GM19463 (cell line): ENCODE measurements at regions not wholly inside any gene's neighbourhood (a gene's known extent, or its start where the extent isn't known, plus 50 kb on each side); places are given as distances from the start of the nearest gene placed in this dataset.
"Not testable (repeated sequence)": the region's sequence is repeated elsewhere in the genome, so short reads cannot be mapped to it uniquely, and the experiment has no call there.

ENCODE experiments used
- ATAC-seq: cut with Tn5 transposase; IDR thresholded peaks from one replicate; pipeline ENCODE4 v1.9.1; 2021; ENCODE audit warnings: mild to moderate bottlenecking, moderate library complexity; ENCODE audit not compliant: unreplicated experiment

- no peak for ATAC-seq
Measured at GRCh38 chr4:11817088-11817487, 388.4 kb upstream of the HS3ST1 start.

DNA sequence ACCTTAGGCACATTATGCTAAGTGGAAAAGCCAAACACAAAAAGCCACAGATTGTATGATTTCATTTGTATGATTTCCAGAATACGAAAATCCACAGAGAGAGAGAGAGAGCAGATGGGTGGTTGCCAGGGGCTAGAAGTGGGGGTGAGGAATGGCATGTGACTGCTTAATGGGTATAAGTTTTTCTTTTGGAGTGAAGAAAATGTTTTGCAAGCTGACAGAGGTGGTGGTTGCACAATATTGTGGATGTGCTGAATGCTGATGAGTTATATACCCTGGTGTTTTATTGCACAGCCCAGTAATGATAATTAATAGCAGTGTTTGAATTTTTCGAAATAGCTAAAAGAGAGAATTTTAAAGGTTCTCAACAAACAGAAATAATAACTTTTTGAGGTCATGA lies 386.1 kb upstream of the HS3ST1 start:
- ATAC-seq, result no peak

GRCh38 chr4:11813951-11814446 lies 385.3 kb upstream of the HS3ST1 start:
- ATAC-seq, result no peak

DNA sequence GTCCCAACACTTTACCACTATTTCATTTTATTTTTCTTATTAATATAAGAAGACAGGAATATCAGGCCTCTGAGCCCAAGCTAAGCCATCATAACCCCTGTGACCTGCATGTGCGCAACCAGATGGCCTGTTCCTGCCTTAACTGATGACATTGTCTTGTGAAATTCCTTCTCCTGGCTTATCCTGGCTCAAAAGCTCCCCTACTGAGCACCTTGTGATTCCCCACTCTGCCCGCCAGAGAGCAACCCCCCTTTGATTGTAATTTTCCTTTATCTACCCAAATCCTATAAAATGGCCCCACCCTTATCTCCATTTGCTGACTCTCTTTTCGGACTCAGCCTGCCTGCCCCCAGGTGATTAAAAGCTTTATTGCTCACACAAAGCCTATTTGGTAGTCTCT lies 382.8 kb upstream of the HS3ST1 start:
- ATAC-seq, result not testable (repeated sequence)

GRCh38 chr4:11805842-11806241 lies 377.1 kb upstream of the HS3ST1 start:
- ATAC-seq, result no peak

DNA sequence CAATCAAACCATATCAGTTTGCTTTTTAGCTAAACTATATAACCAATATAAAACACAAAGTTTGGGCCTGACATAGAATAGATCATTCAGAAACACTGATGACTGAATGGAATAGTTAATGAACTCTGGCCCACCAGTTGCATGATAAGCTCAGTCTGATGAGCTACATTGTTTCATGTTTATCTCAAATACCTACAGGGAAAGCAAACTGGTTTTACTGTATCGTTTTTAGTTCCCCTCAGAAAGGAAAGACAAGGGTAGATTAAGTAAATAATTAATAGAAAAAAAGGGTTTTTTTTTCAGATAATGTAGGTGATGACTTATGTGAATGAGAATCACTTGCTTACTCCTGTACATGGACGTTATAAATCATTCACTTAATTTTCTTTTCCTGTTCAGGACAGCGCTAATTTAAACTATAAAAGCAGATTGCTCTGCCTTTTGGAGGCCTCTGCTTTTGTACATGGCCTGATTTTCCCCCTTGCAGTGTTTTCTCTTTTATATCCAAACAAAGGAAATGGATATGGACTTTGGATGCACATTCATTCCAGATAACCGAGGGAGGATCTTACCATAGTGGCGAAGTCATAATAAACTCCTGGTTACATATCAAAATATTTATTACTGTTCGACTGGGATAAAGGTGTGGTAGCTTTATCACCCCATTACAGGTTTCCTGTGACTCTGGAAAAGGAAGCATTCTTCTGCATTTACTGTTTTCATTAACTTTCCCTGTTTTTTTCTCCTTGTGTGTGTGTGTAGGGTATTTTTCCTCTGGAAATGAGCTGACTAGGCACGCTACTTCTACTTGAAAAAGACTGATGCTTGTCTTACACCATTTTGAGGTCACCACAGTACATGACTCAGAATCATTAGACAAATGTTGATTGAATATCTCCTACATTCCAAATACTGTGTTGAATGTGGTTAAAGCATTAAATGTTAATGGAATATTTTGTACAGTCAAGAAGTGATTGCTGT lies 373.1 kb upstream of the HS3ST1 start:
- no peak for ATAC-seq

DNA sequence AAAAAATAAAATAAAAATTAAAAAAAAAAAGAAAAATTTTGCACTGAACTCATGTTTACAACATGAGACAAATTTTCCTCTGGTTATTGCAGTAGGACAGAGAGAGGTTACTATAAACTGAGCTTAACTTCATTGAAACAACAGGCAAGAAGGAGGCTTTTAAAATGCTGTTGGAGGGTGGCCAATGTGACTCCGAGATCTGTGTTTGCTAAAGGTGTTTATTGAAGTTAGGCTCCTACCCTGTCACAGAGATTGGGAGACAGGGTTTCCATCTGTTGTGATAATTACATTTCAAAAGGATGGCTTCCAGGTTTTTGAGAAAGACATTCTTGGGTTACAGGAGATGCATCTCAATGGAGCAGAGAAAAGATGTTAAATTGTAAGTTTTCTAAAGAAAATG lies 370.5 kb upstream of the HS3ST1 start:
- no peak for ATAC-seq

- ATAC-seq, result no peak
Measured at GRCh38 chr4:11791797-11792196, 363.1 kb upstream of the HS3ST1 start.

- no peak for ATAC-seq
Measured at GRCh38 chr4:11790230-11790629, 361.5 kb upstream of the HS3ST1 start.

DNA sequence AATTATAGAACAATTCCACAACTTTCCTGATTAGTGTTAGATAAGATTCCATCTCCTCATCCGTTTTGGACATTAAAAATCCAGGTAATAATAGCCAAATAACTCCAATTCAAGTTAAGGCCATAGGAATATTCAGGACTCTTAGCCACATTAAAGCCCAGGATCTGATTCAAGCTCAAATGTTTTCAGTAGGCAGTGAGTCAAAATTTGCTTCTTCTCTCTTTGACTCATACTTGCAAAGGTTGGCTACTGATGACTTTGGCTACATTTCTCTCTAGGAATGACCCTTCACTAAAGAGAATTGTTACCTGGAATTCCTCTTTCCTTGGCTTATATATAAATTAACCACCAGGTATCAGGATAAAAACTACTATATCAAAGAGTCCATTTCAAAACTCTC lies 354.9 kb upstream of the HS3ST1 start:
- ATAC-seq, result no peak

DNA sequence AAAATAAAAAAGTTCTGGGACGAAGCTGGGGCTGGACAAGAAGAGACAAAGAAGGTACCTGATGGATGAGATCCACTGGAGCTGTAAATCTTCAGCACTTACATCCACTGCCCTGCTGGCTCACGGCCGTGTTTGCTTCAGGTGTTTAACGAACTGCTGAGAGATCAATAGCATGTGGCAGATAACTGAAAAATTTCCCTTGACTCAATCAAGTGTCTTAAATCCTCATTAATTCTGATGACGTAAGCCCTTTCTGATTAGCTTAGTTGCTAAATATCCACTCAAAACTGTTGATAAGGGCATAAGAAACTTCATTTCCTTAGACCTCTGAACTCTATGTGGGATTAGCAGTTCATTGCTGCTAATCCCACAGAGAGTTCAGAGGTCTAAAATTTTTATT lies 354.2 kb upstream of the HS3ST1 start:
- no peak for ATAC-seq

DNA sequence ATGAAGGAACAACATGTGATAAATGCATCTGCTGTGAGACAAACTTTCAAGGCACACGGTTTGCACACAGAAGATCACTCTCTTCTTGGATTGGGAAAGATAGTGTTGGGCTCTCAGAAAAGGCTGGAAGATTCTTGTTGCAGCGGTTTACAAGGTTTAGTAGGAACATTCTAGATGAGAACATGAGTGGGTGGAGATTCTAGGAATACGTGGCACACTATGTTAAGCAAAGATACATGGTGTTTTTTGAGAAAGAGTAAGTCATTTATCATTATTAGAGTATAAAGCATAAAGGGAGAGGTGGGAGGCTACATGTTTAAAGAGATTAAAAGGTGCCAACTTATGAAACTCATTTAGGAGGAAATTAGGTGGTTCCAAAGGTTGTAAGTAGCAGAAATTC lies 348.8 kb upstream of the HS3ST1 start:
- ATAC-seq, result no peak

DNA sequence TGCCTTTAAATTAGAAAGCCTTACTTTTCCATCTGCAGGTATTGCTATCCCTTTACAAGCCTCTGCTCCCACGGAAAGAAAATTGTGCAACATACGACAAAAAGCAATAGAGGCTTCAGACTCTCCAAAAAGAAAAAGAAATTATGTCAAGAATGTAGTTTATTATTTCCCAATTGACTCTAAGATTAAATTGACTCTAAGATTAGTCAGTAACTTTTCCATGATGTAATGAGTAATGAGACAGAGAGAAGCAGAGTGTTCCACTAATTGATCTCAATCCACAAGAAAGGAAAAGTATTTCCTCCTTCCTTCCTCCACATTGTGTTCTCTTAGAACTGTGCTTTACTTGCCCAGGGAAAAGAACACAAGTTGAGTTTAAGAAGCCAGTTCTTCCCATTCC lies 345.7 kb upstream of the HS3ST1 start:
- ATAC-seq, result no peak

- no peak for ATAC-seq
Measured at GRCh38 chr4:11773798-11774197, 345.1 kb upstream of the HS3ST1 start.

GRCh38 chr4:11769434-11769833 lies 340.7 kb upstream of the HS3ST1 start:
- ATAC-seq, result no peak

- no peak for ATAC-seq
Measured at GRCh38 chr4:11768251-11768972, 339.7 kb upstream of the HS3ST1 start.

DNA sequence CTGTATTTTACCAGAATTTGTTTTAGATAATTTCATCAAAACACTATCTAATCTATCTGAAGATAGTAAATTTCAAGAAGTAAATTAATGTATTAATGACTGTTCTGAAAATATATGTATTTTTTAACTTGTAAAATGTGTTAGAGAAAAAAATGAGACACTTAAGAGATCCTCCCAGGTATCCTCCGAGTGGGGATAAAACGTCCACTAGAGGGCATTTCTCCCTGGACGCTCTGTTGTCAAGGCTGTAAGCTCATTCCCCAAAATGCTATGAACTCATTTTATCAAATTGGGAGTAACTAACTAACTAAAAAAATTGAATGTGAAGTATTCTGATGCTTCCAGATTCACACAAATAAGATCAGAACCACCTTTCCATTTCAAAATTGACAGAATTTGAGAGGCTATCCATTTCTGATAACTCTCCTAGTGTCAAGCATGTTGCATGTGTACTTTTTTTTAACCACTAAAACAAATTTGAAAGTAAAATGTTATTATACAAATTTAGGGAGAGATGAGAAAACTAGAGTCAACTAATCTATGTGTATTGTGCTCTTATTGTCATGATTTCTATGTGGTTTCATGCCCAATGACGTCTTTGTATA lies 337.3 kb upstream of the HS3ST1 start:
- ATAC-seq, result peak; percentile 74

DNA sequence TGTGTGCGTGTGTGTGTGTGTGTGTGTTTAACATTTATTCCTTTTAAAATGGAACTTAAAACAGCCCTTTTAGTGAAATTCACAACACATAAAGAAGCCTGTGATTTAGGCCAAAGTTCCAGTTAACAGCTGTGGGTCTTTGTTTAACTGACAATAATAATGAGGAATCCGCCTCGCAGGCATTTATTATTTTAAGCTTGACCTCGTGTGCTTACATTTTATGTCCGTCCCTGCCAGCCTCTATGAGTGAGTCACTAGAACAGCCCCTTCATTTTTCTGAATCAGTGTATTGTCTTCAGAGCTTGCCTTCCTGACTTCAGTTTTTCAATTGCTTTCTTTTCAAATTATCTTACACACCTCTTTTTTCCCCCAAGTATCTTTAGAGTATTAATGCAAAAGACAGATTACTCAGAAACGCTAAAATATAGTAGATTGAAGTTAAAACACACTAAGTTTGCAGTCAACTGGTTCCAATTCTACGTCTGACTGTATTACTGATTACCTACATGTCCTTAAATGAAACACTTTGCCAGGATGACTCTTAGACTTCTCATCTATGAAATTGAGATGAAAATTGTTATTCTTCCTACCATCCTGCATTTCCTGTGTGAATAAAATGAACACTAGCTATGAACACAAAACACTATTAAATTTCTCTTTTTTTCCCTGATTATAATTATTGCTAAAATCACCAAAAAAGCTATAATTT lies 319.6 kb upstream of the HS3ST1 start:
- ATAC-seq, result no peak

- ATAC-seq, result no peak
Measured at GRCh38 chr4:11746734-11747133, 318.0 kb upstream of the HS3ST1 start.

DNA sequence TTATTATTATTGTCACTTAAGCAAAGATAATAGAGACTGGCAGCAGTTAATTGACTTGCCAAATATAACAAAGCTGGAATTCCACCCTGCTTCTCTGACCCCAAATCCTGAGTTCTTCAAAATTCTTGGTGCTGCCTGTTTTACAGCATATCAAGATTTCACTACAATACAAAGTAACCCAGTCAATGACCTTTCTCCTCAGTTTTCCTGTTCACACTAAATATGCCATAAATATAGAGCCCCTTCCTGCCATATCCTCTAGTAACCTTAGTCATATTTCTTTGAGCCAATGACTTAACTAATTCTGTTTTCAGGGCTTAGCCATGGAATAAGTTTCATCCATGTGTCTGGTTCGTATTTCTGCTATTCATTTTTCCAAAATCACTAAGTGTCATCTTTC lies 315.3 kb upstream of the HS3ST1 start:
- ATAC-seq, result no peak

DNA sequence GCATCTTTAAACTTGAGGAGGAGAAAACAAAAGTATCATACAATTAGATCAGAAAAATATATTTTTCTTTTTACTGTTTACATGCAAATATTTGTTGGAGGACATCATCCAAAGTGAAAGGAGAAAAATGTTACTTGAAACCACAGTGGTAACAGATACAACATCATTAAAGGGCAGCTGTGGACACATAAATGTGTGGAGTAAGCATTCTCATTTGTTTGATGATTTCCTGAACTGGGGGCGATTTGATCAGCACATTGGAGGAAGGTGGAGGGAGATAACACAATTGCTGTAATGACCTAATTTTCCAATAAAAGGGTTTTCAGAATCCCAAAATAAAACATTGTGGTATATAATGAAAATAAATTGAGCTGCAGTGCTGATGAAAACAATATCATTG lies 314.5 kb upstream of the HS3ST1 start:
- no peak for ATAC-seq
